HG02840 (cell line): ENCODE measurements at regions not wholly inside any gene's neighbourhood (a gene's known extent, or its start where the extent isn't known, plus 50 kb on each side); places are given as distances from the start of the nearest gene placed in this dataset.

Source experiments
- ATAC-seq: cut with Tn5 transposase; IDR thresholded peaks from one replicate; pipeline ENCODE4 v1.9.1; 2021; ENCODE audit warnings: mild to moderate bottlenecking, moderate library complexity, moderate number of reproducible peaks; ENCODE audit not compliant: unreplicated experiment, low FRiP score

DNA sequence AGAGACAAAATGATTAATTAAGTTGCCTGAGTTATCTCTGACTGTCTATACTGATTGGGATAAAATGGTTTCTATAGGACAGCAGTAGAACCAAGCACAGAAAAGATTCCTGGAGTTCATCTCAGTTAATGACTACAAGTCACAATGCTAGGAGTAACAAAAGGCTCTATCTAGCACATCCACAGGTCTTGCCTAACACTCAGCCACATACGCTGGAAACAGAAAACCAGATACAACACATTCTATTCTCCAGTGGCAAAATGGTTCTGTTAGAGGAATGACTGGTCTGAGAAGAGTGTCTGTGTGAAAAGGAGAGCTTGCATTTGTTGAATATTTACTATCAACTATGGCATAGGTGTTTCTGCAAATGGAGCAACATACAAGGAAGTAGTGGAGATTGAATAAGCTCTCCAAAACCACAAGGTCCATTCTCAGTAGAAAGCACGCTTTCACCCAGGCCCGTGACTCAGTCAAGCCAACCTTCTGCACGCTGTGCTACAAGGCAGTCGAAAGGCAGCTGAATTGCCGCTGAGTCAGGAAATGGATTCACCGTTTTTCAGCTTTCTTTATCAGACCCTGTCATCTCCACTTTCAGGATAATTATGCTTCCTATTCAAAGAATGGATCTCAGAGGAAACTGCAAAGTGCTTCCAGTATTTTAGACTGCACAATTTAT lies 761.5 kb downstream of the EFNB2 start:
- ATAC-seq: no peak

DNA sequence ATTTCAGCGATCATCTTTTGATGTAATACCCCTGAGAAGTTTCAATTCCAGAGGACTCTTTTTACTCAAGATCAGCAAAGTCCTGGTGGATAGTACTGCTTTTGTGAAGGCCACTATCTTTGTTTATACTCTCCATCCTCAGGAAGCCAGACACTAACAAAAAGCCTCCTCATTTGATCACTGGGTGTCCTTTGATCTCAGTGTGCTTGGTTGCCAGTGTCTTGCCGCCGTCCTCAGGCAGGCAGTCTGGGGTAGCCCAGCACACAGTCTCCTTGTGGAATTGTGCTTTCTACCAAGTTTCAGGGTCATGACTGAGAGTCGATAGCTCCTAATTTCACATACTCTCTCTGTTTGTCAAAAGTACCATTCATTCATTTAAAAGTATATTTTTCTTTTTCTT lies 762.2 kb downstream of the EFNB2 start:
- ATAC-seq: no peak

DNA sequence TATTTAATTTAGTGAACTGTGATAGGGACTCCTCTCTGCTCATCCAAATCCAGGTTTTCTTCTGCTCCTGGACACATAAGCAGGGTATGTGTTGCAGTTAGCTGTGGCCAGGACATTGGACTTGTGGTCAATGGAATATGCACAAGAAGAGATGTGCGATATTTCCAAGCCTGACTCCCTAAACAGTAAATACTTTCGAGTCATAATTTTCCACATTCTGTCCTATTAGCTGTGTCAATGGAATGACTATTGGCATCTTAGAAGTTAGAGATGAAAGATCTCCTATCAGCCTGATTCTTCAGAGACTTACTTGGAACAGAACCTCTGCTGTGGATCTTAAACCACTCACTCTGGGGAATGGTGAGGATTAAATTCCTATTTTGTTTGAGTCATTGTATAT lies 771.0 kb downstream of the EFNB2 start:
- no peak for ATAC-seq

DNA sequence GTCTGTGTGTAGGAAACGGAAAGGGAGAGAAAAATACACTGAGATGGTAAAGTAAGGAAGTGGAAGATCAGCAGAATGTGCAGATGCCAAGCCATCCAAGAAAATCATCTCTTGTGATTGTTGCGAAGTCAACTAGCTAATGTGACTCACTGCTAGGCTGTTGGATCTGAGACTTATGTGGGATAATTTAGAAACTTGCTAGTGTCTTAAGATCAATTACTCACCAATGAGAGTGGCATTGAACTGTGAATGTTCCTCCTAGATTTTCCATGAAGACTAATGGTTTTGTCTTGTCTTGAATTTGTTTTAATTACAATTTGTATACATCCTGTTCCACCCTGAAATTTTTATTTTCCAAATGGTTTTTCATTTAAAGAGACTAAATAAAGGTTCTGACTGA lies 771.6 kb downstream of the EFNB2 start:
- no peak for ATAC-seq

DNA sequence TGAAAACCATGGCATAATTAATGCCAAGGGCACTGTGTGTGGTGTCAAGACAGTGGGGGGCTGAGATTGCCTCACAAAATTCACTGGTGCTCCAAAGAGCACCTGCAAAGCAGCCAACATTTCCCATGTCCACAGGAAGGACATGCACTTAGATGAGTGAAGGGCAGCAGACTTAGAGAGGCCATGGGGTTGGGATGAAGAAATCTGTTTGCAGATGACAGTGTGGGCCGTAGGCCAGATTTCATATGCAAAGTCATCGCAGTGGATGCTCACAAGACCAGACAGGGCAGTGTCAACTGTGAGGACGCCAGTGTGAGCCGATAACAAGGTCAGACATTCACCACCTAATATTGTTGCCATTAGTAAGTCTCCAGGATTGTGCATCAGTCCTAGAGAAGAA lies 773.4 kb downstream of the EFNB2 start:
- ATAC-seq: no peak

DNA sequence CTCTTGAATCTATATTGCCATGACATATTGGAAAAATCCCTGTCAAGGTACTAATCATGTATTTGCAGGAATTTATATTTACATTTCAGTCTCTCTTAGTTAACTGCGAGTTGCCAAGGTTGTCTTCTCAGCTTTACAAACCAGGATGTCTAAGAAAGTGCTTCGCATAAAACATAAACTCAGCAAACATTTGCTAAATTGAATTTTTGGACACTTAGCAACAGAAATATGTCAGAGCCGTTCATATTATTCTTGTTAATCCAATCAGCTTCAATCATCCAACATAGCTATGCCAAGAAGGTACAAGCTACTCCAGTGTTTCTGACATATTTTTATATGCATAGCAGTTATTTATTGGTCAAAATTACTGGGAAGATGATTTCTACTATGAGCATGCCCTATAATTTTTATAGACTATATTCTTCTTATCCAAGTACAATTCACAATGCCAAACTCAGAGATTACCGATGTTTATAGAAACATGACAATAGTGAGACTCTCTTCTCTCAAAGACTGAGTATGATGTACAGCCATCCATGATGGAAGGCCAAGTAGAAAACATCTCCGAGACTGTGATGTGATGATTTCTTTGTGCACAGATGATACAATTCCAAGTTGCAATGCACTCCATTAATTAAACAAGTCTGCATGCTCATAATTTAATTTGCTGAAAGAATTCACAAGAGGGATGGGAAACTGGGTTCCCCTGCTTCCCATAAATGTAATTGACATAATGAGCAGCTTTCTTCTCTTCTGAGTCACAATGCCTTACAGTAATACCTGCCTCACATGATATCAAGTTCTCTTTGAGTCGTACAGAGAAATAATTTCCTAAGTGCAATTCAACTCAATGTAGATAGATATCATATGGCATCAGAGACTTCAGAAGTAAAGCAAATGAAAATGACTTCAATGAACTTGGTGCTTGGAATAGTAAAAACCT lies 776.3 kb downstream of the EFNB2 start:
- ATAC-seq: no peak

DNA sequence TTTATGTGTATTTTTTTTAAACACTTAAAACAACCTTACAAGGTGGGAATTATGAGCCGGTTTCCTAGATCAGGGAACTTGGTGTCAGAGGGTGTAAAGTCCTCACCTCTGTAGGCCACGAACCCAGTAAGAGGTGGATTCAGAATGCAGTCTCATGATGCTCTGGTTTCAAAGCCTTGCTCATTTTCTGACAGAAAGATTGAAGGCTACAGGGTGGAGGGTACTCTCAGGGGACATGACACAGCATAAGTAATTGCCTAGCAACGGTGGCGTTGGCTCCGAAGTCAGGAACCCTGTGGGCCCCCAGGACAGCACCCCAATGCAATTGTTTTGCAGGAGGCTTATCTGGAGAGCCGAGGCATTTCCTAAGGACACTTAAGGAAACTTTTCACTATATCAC lies 794.7 kb downstream of the EFNB2 start:
- no peak for ATAC-seq

DNA sequence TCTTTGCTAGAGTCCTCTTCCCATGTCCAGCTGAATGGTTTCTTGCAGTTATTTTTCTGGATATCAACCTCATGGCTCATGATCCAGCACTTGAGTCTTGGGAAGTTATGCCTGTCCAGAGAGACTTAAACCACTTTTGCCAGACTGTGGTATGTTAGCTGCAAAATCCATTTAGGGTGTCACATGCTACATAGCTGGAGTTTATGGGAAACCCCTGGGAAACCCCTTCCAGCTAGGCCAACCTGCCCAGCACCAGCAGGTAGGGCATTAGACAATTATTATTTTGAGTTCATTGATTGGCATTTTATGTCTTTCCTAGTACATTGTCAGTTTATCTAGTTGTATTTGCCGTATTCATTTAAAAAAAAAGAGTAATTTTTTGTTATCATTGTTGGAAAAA lies 797.8 kb downstream of the EFNB2 start:
- no peak for ATAC-seq

DNA sequence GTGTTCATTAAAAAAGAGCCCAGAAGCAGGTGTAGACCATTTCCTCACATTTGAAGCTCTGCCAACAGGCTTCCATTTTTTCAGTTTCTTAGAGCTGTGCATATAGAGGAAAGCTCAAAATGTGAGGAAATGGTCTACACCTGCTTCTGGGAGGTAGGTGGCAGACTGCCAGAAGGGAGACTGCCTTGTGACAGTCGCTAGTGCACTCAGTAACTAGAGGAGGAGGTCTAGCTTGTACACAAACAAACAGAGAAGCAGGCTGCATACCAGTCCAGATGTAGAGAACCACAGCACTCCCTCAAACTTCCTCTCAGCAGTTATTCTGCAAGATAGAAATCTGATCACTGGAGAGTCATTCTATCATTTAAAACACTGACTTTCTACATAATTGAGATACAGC lies 800.2 kb downstream of the EFNB2 start:
- ATAC-seq: no peak

DNA sequence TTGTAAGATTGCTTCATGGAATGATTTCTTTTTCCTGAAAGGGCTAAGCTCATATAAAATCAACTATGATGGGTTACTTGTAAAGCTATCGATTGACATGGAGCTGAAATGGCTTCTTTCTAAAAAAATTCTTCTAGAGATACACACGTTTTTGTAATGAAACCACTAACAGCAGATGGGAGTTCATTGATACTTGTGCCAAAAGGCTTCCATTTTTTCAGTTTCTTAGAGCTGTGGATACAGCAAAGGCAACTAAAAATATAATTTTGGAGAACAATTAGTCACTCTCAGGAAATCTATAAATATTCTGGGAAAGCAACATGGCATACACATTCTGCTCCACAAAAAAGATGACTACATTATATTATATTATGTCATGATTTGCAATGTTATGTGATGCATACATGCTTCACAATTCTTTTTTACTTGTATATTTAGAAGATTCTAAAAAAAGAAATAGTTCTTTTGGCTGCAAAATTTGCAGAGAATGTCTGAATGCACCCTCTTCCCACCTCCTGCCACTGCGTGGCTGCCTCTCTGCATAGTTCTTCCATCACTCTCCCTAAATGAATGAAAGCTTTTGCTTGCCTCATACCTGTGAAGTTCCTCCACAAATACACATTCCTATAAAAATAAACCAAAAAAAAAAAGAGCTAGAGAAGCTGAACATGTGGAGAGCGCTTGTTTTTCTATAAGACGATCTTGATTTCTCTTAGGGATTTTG lies 802.5 kb downstream of the EFNB2 start:
- no peak for ATAC-seq

DNA sequence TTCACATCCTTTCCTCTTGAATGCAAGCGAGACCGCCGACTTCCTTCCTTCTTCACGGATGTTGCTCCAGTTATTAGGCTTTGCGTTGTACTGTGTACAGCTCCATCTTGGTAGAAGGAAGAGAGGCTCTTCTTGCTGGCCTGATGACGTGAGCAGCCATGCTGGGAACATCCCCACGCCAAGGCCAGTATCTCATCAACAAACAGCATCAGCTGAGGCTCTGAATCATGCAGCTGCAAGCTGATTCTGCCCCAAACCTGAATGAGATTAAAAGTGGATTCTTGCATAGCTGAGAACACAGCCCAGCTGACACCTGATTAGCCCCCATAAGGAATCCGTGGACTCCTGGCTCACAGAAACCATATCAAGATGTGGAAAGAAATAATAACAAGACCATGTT lies 809.6 kb downstream of the EFNB2 start:
- ATAC-seq: no peak

DNA sequence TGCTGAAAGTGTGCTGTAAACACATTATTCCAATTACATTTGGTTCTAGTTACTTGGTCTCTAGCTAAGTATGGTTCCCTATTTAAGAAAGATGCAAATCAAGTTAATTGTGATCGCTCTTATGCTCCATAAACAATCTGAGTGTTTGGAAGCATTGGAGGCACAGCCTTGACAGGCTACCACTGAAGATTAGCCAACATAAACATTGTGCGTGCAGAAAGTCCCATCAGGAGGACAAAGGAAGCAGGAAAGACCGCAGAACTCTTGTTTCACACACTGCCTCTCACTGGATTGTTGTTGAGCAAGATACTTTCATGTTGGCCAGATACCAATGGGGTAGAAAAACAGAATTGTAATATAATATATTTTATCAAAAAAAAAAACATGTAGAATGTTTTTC lies 814.4 kb downstream of the EFNB2 start:
- ATAC-seq: no peak

DNA sequence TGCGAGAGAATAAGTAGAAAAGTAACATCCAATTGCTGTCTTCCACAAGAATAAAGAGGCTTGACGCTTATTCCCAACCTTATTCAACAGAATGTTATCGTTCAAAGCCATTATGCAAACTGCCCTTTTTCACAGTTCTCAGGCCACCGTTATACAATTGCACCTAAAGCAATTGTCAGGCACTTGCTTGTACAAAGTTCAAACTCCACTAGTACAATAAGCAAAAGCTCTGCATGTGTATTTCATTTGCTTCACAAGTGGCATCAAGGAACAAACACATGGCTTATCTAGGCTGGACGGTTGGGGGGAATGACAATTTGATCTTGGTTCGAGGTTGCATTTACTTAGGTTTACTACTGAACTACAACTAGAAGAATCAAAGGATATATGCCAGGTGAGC lies 815.6 kb downstream of the EFNB2 start:
- no peak for ATAC-seq

DNA sequence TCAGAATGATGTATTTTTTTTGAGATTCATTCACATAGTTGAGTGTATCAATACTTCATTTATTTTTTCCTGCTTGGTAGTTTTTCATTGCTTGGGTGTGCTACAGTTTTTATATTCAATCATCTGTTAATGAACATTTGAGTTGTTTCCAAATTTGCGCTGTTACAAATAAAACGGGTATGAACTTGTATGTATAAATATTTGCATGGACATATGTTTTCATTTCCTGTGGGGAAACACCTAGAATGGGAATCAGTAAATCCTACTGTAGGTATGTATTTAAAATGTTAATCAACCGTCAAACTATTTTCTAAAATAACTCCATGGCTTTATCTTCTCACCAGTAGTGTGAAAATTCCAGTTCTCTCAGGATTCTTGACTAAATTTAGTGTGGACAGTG lies 826.3 kb downstream of the EFNB2 start:
- ATAC-seq: no peak

DNA sequence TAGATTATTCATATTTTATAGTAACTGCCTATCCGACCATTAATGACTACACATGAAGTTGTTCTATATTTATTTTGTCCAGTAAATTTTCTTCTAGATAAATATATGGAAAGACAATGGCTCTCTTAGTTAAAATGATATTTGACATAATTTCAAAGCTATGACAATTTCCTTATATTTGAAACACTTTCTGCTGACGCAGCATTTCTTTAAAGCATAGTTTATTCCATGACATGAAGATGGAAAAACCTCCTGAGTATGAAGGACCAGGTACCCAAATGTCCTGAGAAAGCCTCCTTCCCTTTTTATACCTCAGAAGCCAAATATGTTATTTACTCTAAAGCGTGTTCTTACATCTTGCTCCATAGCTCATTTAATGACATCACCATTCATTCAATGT lies 831.6 kb downstream of the EFNB2 start:
- ATAC-seq: no peak

DNA sequence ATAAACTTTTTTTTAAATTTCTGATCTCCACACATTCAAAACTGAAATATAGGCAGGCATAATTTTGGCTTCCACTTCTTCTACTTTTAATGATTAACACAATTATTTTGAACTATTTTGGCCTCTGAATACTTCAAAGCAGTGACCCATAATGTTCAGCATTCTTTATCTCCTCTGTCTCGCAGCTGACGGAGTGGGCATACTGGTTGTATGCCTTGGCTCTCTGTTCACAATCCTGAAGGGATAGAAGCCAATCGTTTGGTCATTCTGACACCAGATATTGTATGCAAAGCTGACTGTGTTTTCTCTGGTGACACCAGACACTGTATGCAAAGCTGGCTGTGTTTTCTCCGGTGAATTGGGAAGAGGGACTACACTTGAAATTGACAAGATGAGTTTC lies 833.0 kb downstream of the EFNB2 start:
- ATAC-seq: no peak

DNA sequence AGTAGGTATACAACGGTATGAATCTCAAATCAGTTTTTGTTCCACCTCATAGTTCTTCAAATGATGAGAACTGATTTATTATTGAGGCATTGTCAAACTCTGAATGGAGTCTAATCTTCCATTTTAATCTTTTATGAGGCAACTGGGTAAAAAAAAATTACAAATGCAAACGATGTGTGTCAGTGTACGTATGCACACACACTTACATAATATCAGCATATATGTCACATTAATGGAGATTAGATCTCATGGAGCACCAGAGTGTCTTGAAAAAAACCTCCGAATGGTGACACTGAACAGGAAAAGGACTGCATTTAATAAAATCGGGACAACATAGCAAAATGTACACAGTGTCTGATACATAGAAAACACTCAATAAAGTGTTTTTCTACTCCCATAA lies 842.7 kb downstream of the EFNB2 start:
- ATAC-seq: no peak

DNA sequence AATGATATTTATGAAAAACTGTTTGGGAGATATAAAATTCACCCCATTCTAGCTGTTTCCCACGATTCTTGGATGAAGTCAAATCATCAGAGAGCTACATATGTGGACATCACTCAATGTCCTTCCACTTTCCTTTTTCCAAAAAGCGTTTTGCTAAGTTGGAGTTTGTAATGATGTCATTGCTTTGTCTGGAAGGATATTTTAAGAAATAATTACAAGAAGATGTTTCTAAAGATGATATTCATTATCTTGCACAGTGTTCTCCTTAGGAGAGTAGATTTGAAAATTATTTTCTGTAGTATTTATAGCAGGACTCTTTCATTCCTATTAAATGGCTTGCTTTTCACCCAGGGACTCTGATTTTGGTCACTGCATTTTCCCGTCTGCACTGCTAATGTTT lies 851.2 kb downstream of the EFNB2 start:
- no peak for ATAC-seq

DNA sequence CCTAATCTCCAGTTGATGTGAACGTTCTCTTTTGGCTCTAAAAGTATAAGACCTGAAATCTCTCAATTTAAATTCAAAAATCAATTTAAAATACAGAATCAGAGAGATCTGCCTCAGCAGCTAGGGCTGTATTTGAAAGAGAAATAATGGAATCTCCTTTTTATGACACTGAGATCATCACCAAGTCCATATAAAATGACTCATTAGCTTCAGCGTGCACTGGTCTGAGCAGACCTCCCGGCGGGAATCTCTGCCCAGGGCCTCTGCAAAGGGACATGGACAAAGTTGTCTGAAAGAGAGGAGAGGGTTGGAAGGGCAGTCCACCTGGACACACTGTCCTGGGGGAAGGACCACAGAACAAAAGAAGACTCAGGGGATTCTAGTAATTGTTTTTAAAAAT lies 855.6 kb downstream of the EFNB2 start:
- no peak for ATAC-seq

DNA sequence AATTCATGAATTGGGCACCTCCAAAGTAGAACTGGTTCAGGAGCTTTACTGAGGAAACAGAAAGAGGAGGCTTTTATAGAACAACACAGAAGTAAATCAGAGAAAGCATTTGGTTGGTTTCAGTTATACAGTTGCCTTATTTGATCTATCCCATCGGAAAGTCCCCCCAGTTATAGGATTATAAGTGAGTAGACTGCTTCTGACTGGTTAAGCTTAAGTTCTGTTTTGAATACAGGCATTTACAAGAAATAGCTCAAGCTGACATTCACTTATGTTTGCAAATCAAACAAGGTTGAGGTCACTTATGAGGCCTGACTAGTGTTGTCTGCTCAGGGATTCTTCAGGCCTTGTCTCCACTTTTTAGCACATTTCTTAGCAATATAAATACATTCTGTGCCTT lies 857.4 kb downstream of the EFNB2 start:
- no peak for ATAC-seq

DNA sequence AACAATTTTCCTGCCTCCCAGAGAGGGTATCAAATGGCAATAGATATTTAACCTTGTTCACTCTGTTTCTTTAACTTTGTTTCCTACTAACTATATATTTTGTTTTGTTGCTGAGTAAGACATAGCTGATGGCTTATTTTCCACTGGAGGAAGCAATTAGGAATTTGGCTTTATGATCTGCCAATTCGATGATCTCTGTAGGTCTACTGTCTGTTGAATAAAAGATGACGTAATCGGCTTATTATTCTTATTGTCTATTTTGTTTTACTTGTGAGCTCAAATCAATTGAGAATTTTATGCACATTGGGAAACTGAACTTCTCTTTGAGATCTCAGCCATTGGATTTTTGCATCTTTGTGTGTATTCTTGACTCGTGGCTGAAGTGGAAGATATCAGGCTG lies 862.6 kb downstream of the EFNB2 start:
- ATAC-seq: no peak
